ENCODE measurements at regions not wholly inside any gene's neighbourhood (a gene's known extent, or its start where the extent isn't known, plus 50 kb on each side); places are given as distances from the start of the nearest gene placed in this dataset.

- DNase-seq (ENCODE audit: low spot score) = no peak
Measured at GRCh38 chr5:68480335-68480940, 264.9 kb downstream of the PIK3R1 start.

GRCh38 chr5:68482199-68482598 lies 266.6 kb downstream of the PIK3R1 start:
- no peak for DNase-seq (ENCODE audit: low spot score)

- no peak for DNase-seq (ENCODE audit: low spot score)
Measured at GRCh38 chr5:68484307-68485068, 268.9 kb downstream of the PIK3R1 start.

GRCh38 chr5:68489556-68489955 lies 274.0 kb downstream of the PIK3R1 start:
- DNase-seq (ENCODE audit: low spot score) = no peak

GRCh38 chr5:68490406-68490805 lies 274.9 kb downstream of the PIK3R1 start:
- DNase-seq (ENCODE audit: low spot score) = no peak

GRCh38 chr5:68494771-68495170 lies 279.2 kb downstream of the PIK3R1 start:
- no peak for DNase-seq (ENCODE audit: low spot score)

- no peak for DNase-seq (ENCODE audit: low spot score)
Measured at GRCh38 chr5:68499987-68500386, 284.4 kb downstream of the PIK3R1 start.

- DNase-seq (ENCODE audit: low spot score) = no peak
Measured at GRCh38 chr5:68500813-68501212, 285.3 kb downstream of the PIK3R1 start.

GRCh38 chr5:68502531-68502930 lies 287.0 kb downstream of the PIK3R1 start:
- DNase-seq (ENCODE audit: low spot score) = no peak

- no peak for DNase-seq (ENCODE audit: low spot score)
Measured at GRCh38 chr5:68504306-68504705, 288.8 kb downstream of the PIK3R1 start.

- DNase-seq (ENCODE audit: low spot score) = no peak
Measured at GRCh38 chr5:68505917-68506860, 290.6 kb downstream of the PIK3R1 start.

- DNase-seq (ENCODE audit: low spot score) = no peak
Measured at GRCh38 chr5:68515514-68515913, 300.0 kb downstream of the PIK3R1 start.

GRCh38 chr5:68518286-68518685 lies 302.7 kb downstream of the PIK3R1 start:
- no peak for DNase-seq (ENCODE audit: low spot score)

GRCh38 chr5:68519143-68519542 lies 303.6 kb downstream of the PIK3R1 start:
- no peak for DNase-seq (ENCODE audit: low spot score)

GRCh38 chr5:68521776-68522175 lies 306.2 kb downstream of the PIK3R1 start:
- no peak for DNase-seq (ENCODE audit: low spot score)

GRCh38 chr5:68522863-68523262 lies 307.3 kb downstream of the PIK3R1 start:
- no peak for DNase-seq (ENCODE audit: low spot score)

- DNase-seq (ENCODE audit: low spot score) = no peak
Measured at GRCh38 chr5:68528821-68529273, 313.3 kb downstream of the PIK3R1 start.

- DNase-seq (ENCODE audit: low spot score) = no peak
Measured at GRCh38 chr5:68529581-68529980, 314.0 kb downstream of the PIK3R1 start.

- DNase-seq (ENCODE audit: low spot score) = no peak
Measured at GRCh38 chr5:68531970-68532369, 316.4 kb downstream of the PIK3R1 start.

GRCh38 chr5:68533051-68533450 lies 317.5 kb downstream of the PIK3R1 start:
- no peak for DNase-seq (ENCODE audit: low spot score)

GRCh38 chr5:68533571-68534084 lies 318.1 kb downstream of the PIK3R1 start:
- DNase-seq (ENCODE audit: low spot score) = no peak
